Urothelium cell line (cell line): ENCODE measurements at regions not wholly inside any gene's neighbourhood (a gene's known extent, or its start where the extent isn't known, plus 50 kb on each side); places are given as distances from the start of the nearest gene placed in this dataset.
A peak's percentile ranks its signal among the peaks of the same experiment; 100 is the strongest.
"Not testable (repeated sequence)": the region's sequence is repeated elsewhere in the genome, so short reads cannot be mapped to it uniquely, and the experiment has no call there.

Experiments
- DNase-seq: peaks from one replicate; pipeline ENCODE4 v3.0.0; 2011; ENCODE audit warnings: low spot score, mixed read lengths
- FAIRE-seq: peaks from 2 replicates; lab custom pipeline; 2011; peaks lifted over from hg19 to GRCh38; lab: Jason Lieb, UNC

GRCh38 chr5:29239606-29240005, 1953.9 kb upstream of the CDH6 start:
- DNase-seq (no peak), FAIRE-seq (no peak)

GRCh38 chr5:29238115-29238514, 1955.4 kb upstream of the CDH6 start:
- FAIRE-seq (no peak), DNase-seq (no peak)

- FAIRE-seq (no peak), DNase-seq (no peak)
Observed at GRCh38 chr5:29231154-29231553, 1962.3 kb upstream of the CDH6 start.

- no peak for DNase-seq
- FAIRE-seq, result no peak
Observed at GRCh38 chr5:29230591-29230990, 1962.9 kb upstream of the CDH6 start.

GRCh38 chr5:29229461-29229860, 1964.0 kb upstream of the CDH6 start:
- no peak for DNase-seq

GRCh38 chr5:29218138-29218537, 1975.3 kb upstream of the CDH6 start:
- no peak for DNase-seq
- FAIRE-seq, result no peak

More at GRCh38 chr5:29229461-29229860, 1964.0 kb upstream of the CDH6 start:
- no peak for FAIRE-seq

- FAIRE-seq (no peak), DNase-seq (no peak)
Observed at GRCh38 chr5:29214839-29215238, 1978.6 kb upstream of the CDH6 start.

GRCh38 chr5:29213475-29213874, 1980.0 kb upstream of the CDH6 start:
- no peak for DNase-seq
- no peak for FAIRE-seq

- DNase-seq (peak; percentile 10), FAIRE-seq (no peak)
Observed at GRCh38 chr5:29208024-29208423, 1985.5 kb upstream of the CDH6 start.

GRCh38 chr5:29203049-29203448, 1990.4 kb upstream of the CDH6 start:
- DNase-seq (no peak), FAIRE-seq (no peak)

GRCh38 chr5:29197631-29198454, 1995.6 kb upstream of the CDH6 start:
- DNase-seq (peak; percentile 11), FAIRE-seq (no peak)

GRCh38 chr5:29193972-29194371, 1999.5 kb upstream of the CDH6 start:
- DNase-seq (no peak), FAIRE-seq (no peak)

GRCh38 chr5:29191269-29192048, 2002.0 kb upstream of the CDH6 start:
- not testable (repeated sequence) for DNase-seq, FAIRE-seq

GRCh38 chr5:29190398-29190797, 2003.1 kb upstream of the CDH6 start:
- not testable (repeated sequence) for DNase-seq, FAIRE-seq

- DNase-seq, FAIRE-seq: not testable (repeated sequence)
Observed at GRCh38 chr5:29186380-29186779, 2007.1 kb upstream of the CDH6 start.

- no peak for FAIRE-seq
- DNase-seq, result no peak
Observed at GRCh38 chr5:29185558-29185957, 2007.9 kb upstream of the CDH6 start.

GRCh38 chr5:29175774-29176173, 2017.7 kb upstream of the CDH6 start:
- FAIRE-seq, result no peak
- DNase-seq, result no peak

- no peak for DNase-seq
- FAIRE-seq, result no peak
Observed at GRCh38 chr5:29170599-29170998, 2022.9 kb upstream of the CDH6 start.

GRCh38 chr5:29169886-29170285, 2023.6 kb upstream of the CDH6 start:
- no peak for DNase-seq
- no peak for FAIRE-seq

GRCh38 chr5:29162297-29162696, 2031.2 kb upstream of the CDH6 start:
- DNase-seq (no peak), FAIRE-seq (no peak)

GRCh38 chr5:29161399-29162291, 2031.8 kb upstream of the CDH6 start:
- no peak for FAIRE-seq
- DNase-seq, result no peak
